ENCODE measurements at regions not wholly inside any gene's neighbourhood (a gene's known extent, or its start where the extent isn't known, plus 50 kb on each side); places are given as distances from the start of the nearest gene placed in this dataset.

DNA sequence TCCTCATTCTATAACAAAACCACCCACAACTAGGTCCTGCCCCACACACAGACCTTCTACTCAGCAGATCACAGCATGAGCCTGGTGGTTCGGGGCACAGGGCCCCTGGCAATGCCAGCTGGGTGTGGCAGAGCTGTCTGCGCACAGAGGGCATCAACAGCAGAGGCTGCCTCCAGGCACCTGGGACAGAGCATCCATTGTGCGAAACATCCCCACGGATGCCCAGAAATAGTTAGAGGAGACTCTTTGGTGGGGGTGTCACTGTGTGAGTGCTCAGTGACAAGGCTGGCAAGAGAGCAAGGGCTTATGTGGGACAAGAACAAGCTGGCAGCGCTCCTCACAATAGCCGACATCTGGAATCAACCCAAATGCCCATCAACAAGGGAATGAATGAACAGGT lies 487.4 kb upstream of the PROK2 start:
- no peak overlapping the region for H3K4me3 ChIP-seq
- TF ChIP-seq, protein P1, sequence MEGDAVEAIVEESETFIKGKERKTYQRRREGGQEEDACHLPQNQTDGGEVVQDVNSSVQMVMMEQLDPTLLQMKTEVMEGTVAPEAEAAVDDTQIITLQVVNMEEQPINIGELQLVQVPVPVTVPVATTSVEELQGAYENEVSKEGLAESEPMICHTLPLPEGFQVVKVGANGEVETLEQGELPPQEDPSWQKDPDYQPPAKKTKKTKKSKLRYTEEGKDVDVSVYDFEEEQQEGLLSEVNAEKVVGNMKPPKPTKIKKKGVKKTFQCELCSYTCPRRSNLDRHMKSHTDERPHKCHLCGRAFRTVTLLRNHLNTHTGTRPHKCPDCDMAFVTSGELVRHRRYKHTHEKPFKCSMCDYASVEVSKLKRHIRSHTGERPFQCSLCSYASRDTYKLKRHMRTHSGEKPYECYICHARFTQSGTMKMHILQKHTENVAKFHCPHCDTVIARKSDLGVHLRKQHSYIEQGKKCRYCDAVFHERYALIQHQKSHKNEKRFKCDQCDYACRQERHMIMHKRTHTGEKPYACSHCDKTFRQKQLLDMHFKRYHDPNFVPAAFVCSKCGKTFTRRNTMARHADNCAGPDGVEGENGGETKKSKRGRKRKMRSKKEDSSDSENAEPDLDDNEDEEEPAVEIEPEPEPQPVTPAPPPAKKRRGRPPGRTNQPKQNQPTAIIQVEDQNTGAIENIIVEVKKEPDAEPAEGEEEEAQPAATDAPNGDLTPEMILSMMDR (IDR thresholded peaks at IDR 0.05) = no peak
- no peak for TF ChIP-seq POLR2A (IDR thresholded peaks at IDR 0.05)
- intact Hi-C loops (cut with DNase I; ENCODE audit: low total_unique reads) = no loop called here
- DNase-seq = no peak
- no peaks in the 10 kb centered on the region for H3K27me3 ChIP-seq
- peaks cover 3 to 5% of the 10 kb centered on the region in 2 donors for H3K4me1 ChIP-seq
- peak overlapping the region in 1 of 2 donors; percentile 3 for H3K27ac ChIP-seq
- H3K9me3 ChIP-seq = no peaks in the 10 kb centered on the region
- no peaks in the 10 kb centered on the region for H3K36me3 ChIP-seq

DNA sequence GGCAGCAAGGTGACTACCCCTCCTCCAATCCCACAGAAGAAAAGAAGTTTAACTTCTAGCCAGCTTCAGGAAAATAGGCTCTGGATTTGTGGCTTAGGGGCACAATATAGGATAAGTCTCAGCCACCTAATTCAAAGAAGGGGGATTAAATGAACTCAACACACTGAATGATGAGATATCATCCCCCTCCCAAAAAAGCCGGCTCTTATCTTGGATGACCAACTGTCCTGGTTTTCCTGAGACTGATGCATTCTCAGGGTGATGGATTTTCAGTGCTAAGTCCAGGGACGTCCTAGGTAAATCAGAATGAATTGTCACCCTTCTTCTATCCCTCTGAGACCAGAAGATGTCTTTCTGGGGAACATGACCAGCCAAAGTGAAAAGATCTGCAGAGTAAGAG lies 487.0 kb upstream of the PROK2 start:
- Histone ChIP-seq H3K4me3 (no peak overlapping the region), H3K27ac (peak overlapping the region in 1 of 2 donors; percentile 29), H3K4me1 (peaks cover 3 to 5% of the 10 kb centered on the region in 2 donors), H3K27me3 (no peaks in the 10 kb centered on the region), H3K9me3 (no peaks in the 10 kb centered on the region), H3K36me3 (no peaks in the 10 kb centered on the region)
- intact Hi-C loops (cut with DNase I; ENCODE audit: low total_unique reads) = no loop called here
- no peak for DNase-seq
- no peak for TF ChIP-seq POLR2A (IDR thresholded peaks at IDR 0.05)
- TF ChIP-seq, protein P1 (IDR thresholded peaks at IDR 0.05) = no peak

DNA sequence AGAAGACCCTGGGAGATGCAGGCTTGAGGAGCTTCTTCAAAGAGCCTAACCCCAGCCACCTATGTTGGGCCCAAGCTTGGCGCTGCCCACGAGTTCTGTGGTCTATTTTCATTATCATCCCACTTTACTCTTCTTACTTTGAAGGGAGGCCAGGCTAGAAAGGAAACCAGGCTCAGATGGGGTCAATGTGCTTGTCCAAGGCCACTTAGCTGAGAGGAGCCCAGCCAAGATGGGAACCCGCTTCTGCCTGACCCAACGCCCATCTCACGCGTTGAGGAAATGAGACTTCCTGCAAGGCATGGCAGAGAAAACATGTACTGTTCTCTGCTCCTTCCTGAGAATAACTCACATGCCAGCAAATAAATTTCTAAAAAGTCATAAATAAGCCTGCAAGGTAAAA lies 486.3 kb upstream of the PROK2 start:
- DNase-seq = peak in 1 of 2 donors; percentile 53
- no peaks in the 10 kb centered on the region for H3K9me3 ChIP-seq
- H3K27me3 ChIP-seq = no peaks in the 10 kb centered on the region
- peak overlapping the region; percentile 31 to 74 for H3K27ac ChIP-seq
- TF ChIP-seq, protein P1 (IDR thresholded peaks at IDR 0.05) = no peak
- TF ChIP-seq POLR2A (IDR thresholded peaks at IDR 0.05) = no peak
- no peaks in the 10 kb centered on the region for H3K36me3 ChIP-seq
- intact Hi-C loops (cut with DNase I; ENCODE audit: low total_unique reads) = no loop called here
- H3K4me1 ChIP-seq = peaks cover 3 to 5% of the 10 kb centered on the region in 2 donors
- no peak overlapping the region for H3K4me3 ChIP-seq

DNA sequence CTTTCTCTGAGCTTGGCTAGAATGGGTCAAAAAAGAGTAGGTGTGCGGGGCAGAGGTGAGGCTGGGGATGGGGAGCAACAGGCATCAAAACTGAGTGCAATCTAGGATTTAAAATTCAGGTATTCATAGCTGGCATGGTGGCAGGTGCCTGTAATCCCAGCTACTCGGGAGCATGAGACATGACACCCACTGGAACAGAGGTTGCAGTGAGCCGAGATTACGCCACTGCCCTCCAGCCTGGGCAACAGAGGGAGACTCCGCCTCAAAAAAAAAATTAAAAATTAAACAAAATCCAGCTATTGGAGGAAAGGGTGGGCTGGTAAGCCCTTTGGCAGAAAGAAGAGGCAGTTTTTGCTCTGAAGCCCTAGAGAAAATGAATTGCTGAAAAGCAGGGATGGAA lies 485.8 kb upstream of the PROK2 start:
- H3K27ac ChIP-seq = peak overlapping the region; percentile 31 to 74
- intact Hi-C loops (cut with DNase I; ENCODE audit: low total_unique reads) = no loop called here
- no peaks in the 10 kb centered on the region for H3K9me3 ChIP-seq
- no peak overlapping the region for H3K4me3 ChIP-seq
- peaks cover 3 to 5% of the 10 kb centered on the region in 2 donors for H3K4me1 ChIP-seq
- TF ChIP-seq POLR2A (IDR thresholded peaks at IDR 0.05) = no peak
- TF ChIP-seq, protein P1 (IDR thresholded peaks at IDR 0.05) = no peak
- H3K36me3 ChIP-seq = no peaks in the 10 kb centered on the region
- no peaks in the 10 kb centered on the region for H3K27me3 ChIP-seq
- DNase-seq = no peak

DNA sequence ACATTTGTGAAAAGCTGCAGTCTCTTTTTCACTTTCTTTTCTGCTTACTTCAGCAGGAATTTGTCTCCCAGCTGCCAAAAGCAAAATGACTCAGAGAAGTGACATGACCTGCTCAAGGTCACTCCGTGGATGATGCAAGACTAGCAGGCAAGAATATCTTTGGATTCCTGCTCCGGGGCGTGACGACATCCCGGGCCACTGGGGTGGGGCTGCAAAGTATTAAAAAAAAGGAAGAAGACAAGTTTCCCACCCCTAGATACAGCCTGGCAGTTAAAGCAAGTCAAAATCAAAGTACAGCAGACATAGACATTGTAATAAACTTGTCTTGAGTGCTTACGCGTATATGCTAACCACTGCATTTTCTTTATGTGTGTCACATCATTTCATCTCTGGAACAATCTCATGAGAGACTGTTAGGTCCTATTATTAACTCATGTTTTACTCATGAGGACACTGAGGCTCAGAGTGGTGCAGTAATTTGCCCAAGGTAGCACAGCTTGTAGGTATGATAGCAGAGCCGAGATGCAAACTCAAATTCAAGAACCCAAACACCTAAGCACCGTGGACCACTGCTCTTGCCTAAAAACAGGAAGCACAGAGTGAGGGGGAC lies 485.2 kb upstream of the PROK2 start:
- Histone ChIP-seq H3K36me3 (no peaks in the 10 kb centered on the region), H3K4me1 (peaks cover 3 to 5% of the 10 kb centered on the region in 2 donors), H3K27ac (peak overlapping the region; percentile 65 to 74), H3K27me3 (no peaks in the 10 kb centered on the region), H3K4me3 (no peak overlapping the region), H3K9me3 (no peaks in the 10 kb centered on the region)
- peak; percentile 92 to 95 for DNase-seq
- no peak for TF ChIP-seq POLR2A (IDR thresholded peaks at IDR 0.05)
- TF ChIP-seq, protein P1 (IDR thresholded peaks at IDR 0.05) = no peak
- intact Hi-C loops (cut with DNase I; ENCODE audit: low total_unique reads) = no loop called here
